ENCODE measurements at regions not wholly inside any gene's neighbourhood (a gene's known extent, or its start where the extent isn't known, plus 50 kb on each side); places are given as distances from the start of the nearest gene placed in this dataset.

GRCh38 chr3:164572436-164572835, 505.9 kb downstream of the SI start:
- DNase-seq (ENCODE audit: low read depth in 2 of 2) = no peak

- no peak for DNase-seq (ENCODE audit: low read depth in 2 of 2)
Observed at GRCh38 chr3:164550857-164551256, 527.4 kb downstream of the SI start.

- no peak for DNase-seq (ENCODE audit: low read depth in 2 of 2)
Observed at GRCh38 chr3:164539215-164539614, 539.1 kb downstream of the SI start.

- DNase-seq (ENCODE audit: low read depth in 2 of 2) = no peak
Observed at GRCh38 chr3:164537485-164537884, 540.8 kb downstream of the SI start.

GRCh38 chr3:164533275-164533674, 545.0 kb downstream of the SI start:
- DNase-seq (ENCODE audit: low read depth in 2 of 2) = no peak

- DNase-seq (ENCODE audit: low read depth in 2 of 2) = no peak
Observed at GRCh38 chr3:164526250-164526649, 552.0 kb downstream of the SI start.

GRCh38 chr3:164524201-164524600, 554.1 kb downstream of the SI start:
- DNase-seq (ENCODE audit: low read depth in 2 of 2) = no peak

GRCh38 chr3:164522073-164522763, 556.1 kb downstream of the SI start:
- DNase-seq (ENCODE audit: low read depth in 2 of 2) = no peak

GRCh38 chr3:164521644-164522043, 556.7 kb downstream of the SI start:
- no peak for DNase-seq (ENCODE audit: low read depth in 2 of 2)

GRCh38 chr3:164521139-164521538, 557.2 kb downstream of the SI start:
- DNase-seq (ENCODE audit: low read depth in 2 of 2) = no peak

GRCh38 chr3:164515256-164515655, 563.0 kb downstream of the SI start:
- DNase-seq (ENCODE audit: low read depth in 2 of 2) = no peak

- no peak for DNase-seq (ENCODE audit: low read depth in 2 of 2)
Observed at GRCh38 chr3:164514576-164514975, 563.7 kb downstream of the SI start.

GRCh38 chr3:164507886-164508285, 570.4 kb downstream of the SI start:
- DNase-seq (ENCODE audit: low read depth in 2 of 2) = no peak

- no peak for DNase-seq (ENCODE audit: low read depth in 2 of 2)
Observed at GRCh38 chr3:164498917-164499316, 579.4 kb downstream of the SI start.

GRCh38 chr3:164488893-164489292, 589.4 kb downstream of the SI start:
- DNase-seq (ENCODE audit: low read depth in 2 of 2) = no peak

GRCh38 chr3:164486150-164486549, 592.1 kb downstream of the SI start:
- DNase-seq (ENCODE audit: low read depth in 2 of 2) = no peak

- DNase-seq (ENCODE audit: low read depth in 2 of 2) = no peak
Observed at GRCh38 chr3:164479978-164480377, 598.3 kb downstream of the SI start.

GRCh38 chr3:164479406-164479805, 598.9 kb downstream of the SI start:
- DNase-seq (ENCODE audit: low read depth in 2 of 2) = no peak

GRCh38 chr3:164478323-164478722, 600.0 kb downstream of the SI start:
- DNase-seq (ENCODE audit: low read depth in 2 of 2) = no peak

GRCh38 chr3:164477403-164477802, 600.9 kb downstream of the SI start:
- DNase-seq (ENCODE audit: low read depth in 2 of 2) = no peak

- DNase-seq (ENCODE audit: low read depth in 2 of 2) = no peak
Observed at GRCh38 chr3:164476631-164477030, 601.7 kb downstream of the SI start.

- no peak for DNase-seq (ENCODE audit: low read depth in 2 of 2)
Observed at GRCh38 chr3:164470471-164470870, 607.8 kb downstream of the SI start.

GRCh38 chr3:164468055-164468454, 610.2 kb downstream of the SI start:
- no peak for DNase-seq (ENCODE audit: low read depth in 2 of 2)

- DNase-seq (ENCODE audit: low read depth in 2 of 2) = no peak
Observed at GRCh38 chr3:164467007-164467406, 611.3 kb downstream of the SI start.

Data from stimulated activated CD4-positive, alpha-beta T cell treated with anti-CD3 and anti-CD28 coated beads, Interleukin-15, amount 100 ng/mL, for 48 hours (primary cell).